ENCODE measurements at regions not wholly inside any gene's neighbourhood (a gene's known extent, or its start where the extent isn't known, plus 50 kb on each side); places are given as distances from the start of the nearest gene placed in this dataset.

- Mint-ChIP-seq H3K4me3 (no peak overlapping the region), H3K9me3 (no peaks in the 10 kb centered on the region), H3K36me3 (no peaks in the 10 kb centered on the region), H3K4me1 (no peaks in the 10 kb centered on the region), H3K27ac (no peak overlapping the region), H3K27me3 (no peaks in the 10 kb centered on the region)
Observed at GRCh38 chr2:150190546-150190945, 296.9 kb downstream of the RND3 start.

GRCh38 chr2:150188800-150189199 lies 298.7 kb downstream of the RND3 start:
- H3K27me3 Mint-ChIP-seq, result no peaks in the 10 kb centered on the region
- no peak overlapping the region for H3K27ac Mint-ChIP-seq

GRCh38 chr2:150188177-150188576 lies 299.3 kb downstream of the RND3 start:
- H3K36me3 Mint-ChIP-seq, result no peaks in the 10 kb centered on the region
- H3K4me3 Mint-ChIP-seq, result no peak overlapping the region
- H3K9me3 Mint-ChIP-seq, result no peaks in the 10 kb centered on the region
- H3K4me1 Mint-ChIP-seq, result no peaks in the 10 kb centered on the region
- no peak overlapping the region for H3K27ac Mint-ChIP-seq
- H3K27me3 Mint-ChIP-seq, result no peaks in the 10 kb centered on the region

More at GRCh38 chr2:150188800-150189199, 298.7 kb downstream of the RND3 start:
- no peak overlapping the region for H3K4me3 Mint-ChIP-seq
- no peaks in the 10 kb centered on the region for H3K4me1 Mint-ChIP-seq
- no peaks in the 10 kb centered on the region for H3K9me3 Mint-ChIP-seq
- H3K36me3 Mint-ChIP-seq, result no peaks in the 10 kb centered on the region

- H3K36me3 Mint-ChIP-seq, result no peaks in the 10 kb centered on the region
- H3K27me3 Mint-ChIP-seq, result no peaks in the 10 kb centered on the region
- H3K4me3 Mint-ChIP-seq, result no peak overlapping the region
- no peaks in the 10 kb centered on the region for H3K9me3 Mint-ChIP-seq
- H3K27ac Mint-ChIP-seq, result no peak overlapping the region
- no peaks in the 10 kb centered on the region for H3K4me1 Mint-ChIP-seq
Observed at GRCh38 chr2:150182566-150183235, 304.8 kb downstream of the RND3 start.

GRCh38 chr2:150178591-150178990 lies 308.9 kb downstream of the RND3 start:
- no peak overlapping the region for H3K27ac Mint-ChIP-seq
- no peak overlapping the region for H3K4me3 Mint-ChIP-seq
- H3K27me3 Mint-ChIP-seq, result no peaks in the 10 kb centered on the region
- H3K4me1 Mint-ChIP-seq, result no peaks in the 10 kb centered on the region
- no peaks in the 10 kb centered on the region for H3K9me3 Mint-ChIP-seq
- H3K36me3 Mint-ChIP-seq, result no peaks in the 10 kb centered on the region

GRCh38 chr2:150174971-150175421 lies 312.5 kb downstream of the RND3 start:
- Mint-ChIP-seq H3K4me3 (no peak overlapping the region), H3K9me3 (no peaks in the 10 kb centered on the region), H3K4me1 (no peaks in the 10 kb centered on the region), H3K36me3 (no peaks in the 10 kb centered on the region), H3K27me3 (no peaks in the 10 kb centered on the region), H3K27ac (no peak overlapping the region)

GRCh38 chr2:150174056-150174805 lies 313.2 kb downstream of the RND3 start:
- H3K27ac Mint-ChIP-seq, result no peak overlapping the region
- no peaks in the 10 kb centered on the region for H3K9me3 Mint-ChIP-seq
- H3K4me3 Mint-ChIP-seq, result no peak overlapping the region
- no peaks in the 10 kb centered on the region for H3K4me1 Mint-ChIP-seq
- no peaks in the 10 kb centered on the region for H3K36me3 Mint-ChIP-seq
- H3K27me3 Mint-ChIP-seq, result no peaks in the 10 kb centered on the region

- Mint-ChIP-seq H3K36me3 (no peaks in the 10 kb centered on the region), H3K4me1 (no peaks in the 10 kb centered on the region), H3K4me3 (no peak overlapping the region), H3K27ac (peak overlapping the region; percentile 48), H3K27me3 (no peaks in the 10 kb centered on the region), H3K9me3 (no peaks in the 10 kb centered on the region)
Observed at GRCh38 chr2:150171065-150171548, 316.4 kb downstream of the RND3 start.

- H3K36me3 Mint-ChIP-seq, result no peaks in the 10 kb centered on the region
- H3K27ac Mint-ChIP-seq, result no peak overlapping the region
- no peaks in the 10 kb centered on the region for H3K27me3 Mint-ChIP-seq
- H3K9me3 Mint-ChIP-seq, result no peaks in the 10 kb centered on the region
- no peaks in the 10 kb centered on the region for H3K4me1 Mint-ChIP-seq
- H3K4me3 Mint-ChIP-seq, result no peak overlapping the region
Observed at GRCh38 chr2:150169237-150169629, 318.2 kb downstream of the RND3 start.

- Mint-ChIP-seq H3K9me3 (no peaks in the 10 kb centered on the region), H3K27me3 (no peaks in the 10 kb centered on the region), H3K4me3 (no peak overlapping the region), H3K4me1 (no peaks in the 10 kb centered on the region), H3K27ac (no peak overlapping the region), H3K36me3 (no peaks in the 10 kb centered on the region)
Observed at GRCh38 chr2:150168595-150169236, 318.8 kb downstream of the RND3 start.

- H3K27me3 Mint-ChIP-seq, result no peaks in the 10 kb centered on the region
- H3K36me3 Mint-ChIP-seq, result no peaks in the 10 kb centered on the region
- no peak overlapping the region for H3K27ac Mint-ChIP-seq
- no peak overlapping the region for H3K4me3 Mint-ChIP-seq
- no peaks in the 10 kb centered on the region for H3K9me3 Mint-ChIP-seq
- no peaks in the 10 kb centered on the region for H3K4me1 Mint-ChIP-seq
Observed at GRCh38 chr2:150167711-150168110, 319.8 kb downstream of the RND3 start.

- no peaks in the 10 kb centered on the region for H3K9me3 Mint-ChIP-seq
- H3K4me3 Mint-ChIP-seq, result no peak overlapping the region
- H3K27me3 Mint-ChIP-seq, result no peaks in the 10 kb centered on the region
- H3K4me1 Mint-ChIP-seq, result no peaks in the 10 kb centered on the region
- no peak overlapping the region for H3K27ac Mint-ChIP-seq
- no peaks in the 10 kb centered on the region for H3K36me3 Mint-ChIP-seq
Observed at GRCh38 chr2:150166313-150167051, 321.0 kb downstream of the RND3 start.

- Mint-ChIP-seq H3K4me3 (no peak overlapping the region), H3K4me1 (no peaks in the 10 kb centered on the region), H3K27ac (no peak overlapping the region), H3K27me3 (no peaks in the 10 kb centered on the region), H3K36me3 (no peaks in the 10 kb centered on the region), H3K9me3 (no peaks in the 10 kb centered on the region)
Observed at GRCh38 chr2:150165988-150166312, 321.5 kb downstream of the RND3 start.

- H3K9me3 Mint-ChIP-seq, result no peaks in the 10 kb centered on the region
- no peak overlapping the region for H3K27ac Mint-ChIP-seq
- no peaks in the 10 kb centered on the region for H3K27me3 Mint-ChIP-seq
- no peaks in the 10 kb centered on the region for H3K4me1 Mint-ChIP-seq
- H3K36me3 Mint-ChIP-seq, result no peaks in the 10 kb centered on the region
- no peak overlapping the region for H3K4me3 Mint-ChIP-seq
Observed at GRCh38 chr2:150165442-150165841, 322.0 kb downstream of the RND3 start.

GRCh38 chr2:150162241-150162942 lies 325.1 kb downstream of the RND3 start:
- H3K27me3 Mint-ChIP-seq, result no peaks in the 10 kb centered on the region
- no peaks in the 10 kb centered on the region for H3K4me1 Mint-ChIP-seq
- H3K27ac Mint-ChIP-seq, result no peak overlapping the region
- H3K36me3 Mint-ChIP-seq, result no peaks in the 10 kb centered on the region
- H3K9me3 Mint-ChIP-seq, result no peaks in the 10 kb centered on the region
- H3K4me3 Mint-ChIP-seq, result no peak overlapping the region
